ENCODE measurements at regions not wholly inside any gene's neighbourhood (a gene's known extent, or its start where the extent isn't known, plus 50 kb on each side); places are given as distances from the start of the nearest gene placed in this dataset.

DNA sequence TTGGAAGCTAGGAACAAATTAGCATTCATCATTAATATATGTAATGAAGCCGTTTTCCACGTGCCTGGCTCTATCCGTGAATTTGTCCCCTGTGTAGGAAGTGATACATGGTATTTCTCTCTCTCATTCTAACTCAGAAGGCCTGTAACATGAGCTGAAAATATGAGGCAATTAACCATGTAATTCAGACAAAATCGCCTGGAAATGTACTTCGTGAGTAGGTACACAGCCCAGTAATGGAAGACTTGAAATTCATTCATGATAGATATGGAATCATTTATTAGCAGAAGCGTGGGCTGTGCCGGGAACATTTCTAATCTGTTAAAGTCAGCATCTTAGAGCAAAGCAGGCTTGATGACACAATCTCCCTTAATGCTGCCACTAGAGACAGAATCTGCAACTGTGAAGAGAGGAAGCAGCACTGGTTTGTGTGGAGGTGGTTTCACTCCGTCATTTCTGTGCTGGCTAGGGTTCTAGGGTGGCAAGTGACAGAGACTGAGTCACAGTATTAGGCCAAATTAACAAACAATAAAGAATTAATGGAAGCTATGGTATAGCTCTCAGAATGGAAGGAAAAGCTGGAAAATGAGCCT lies 225.0 kb upstream of the PROK2 start:
- no peak overlapping the region for H3K4me3 Mint-ChIP-seq
- H3K36me3 Mint-ChIP-seq (ENCODE audit: low read depth), result no peaks in the 10 kb centered on the region
- no peak for DNase-seq (ENCODE audit: low spot score)
- no peaks in the 10 kb centered on the region for H3K9me3 Mint-ChIP-seq
- intact Hi-C loops (cut with micrococcal nuclease), result no loop called here
- H3K27me3 Mint-ChIP-seq (ENCODE audit: insufficient read depth), result no peaks in the 10 kb centered on the region
- peaks cover 11% of the 10 kb centered on the region for H3K4me1 Mint-ChIP-seq (ENCODE audit: low read depth)
- no peak overlapping the region for H3K27ac Mint-ChIP-seq

GRCh38 chr3:72008226-72008996 lies 223.5 kb upstream of the PROK2 start:
- H3K36me3 Mint-ChIP-seq (ENCODE audit: low read depth), result peaks cover 2% of the 10 kb centered on the region
- H3K4me3 Mint-ChIP-seq, result no peak overlapping the region
- no peak for DNase-seq (ENCODE audit: low spot score)
- intact Hi-C loops (cut with micrococcal nuclease), result no loop called here
- no peaks in the 10 kb centered on the region for H3K9me3 Mint-ChIP-seq
- peaks cover 16% of the 10 kb centered on the region for H3K4me1 Mint-ChIP-seq (ENCODE audit: low read depth)
- no peak overlapping the region for H3K27ac Mint-ChIP-seq
- H3K27me3 Mint-ChIP-seq (ENCODE audit: insufficient read depth), result no peaks in the 10 kb centered on the region

DNA sequence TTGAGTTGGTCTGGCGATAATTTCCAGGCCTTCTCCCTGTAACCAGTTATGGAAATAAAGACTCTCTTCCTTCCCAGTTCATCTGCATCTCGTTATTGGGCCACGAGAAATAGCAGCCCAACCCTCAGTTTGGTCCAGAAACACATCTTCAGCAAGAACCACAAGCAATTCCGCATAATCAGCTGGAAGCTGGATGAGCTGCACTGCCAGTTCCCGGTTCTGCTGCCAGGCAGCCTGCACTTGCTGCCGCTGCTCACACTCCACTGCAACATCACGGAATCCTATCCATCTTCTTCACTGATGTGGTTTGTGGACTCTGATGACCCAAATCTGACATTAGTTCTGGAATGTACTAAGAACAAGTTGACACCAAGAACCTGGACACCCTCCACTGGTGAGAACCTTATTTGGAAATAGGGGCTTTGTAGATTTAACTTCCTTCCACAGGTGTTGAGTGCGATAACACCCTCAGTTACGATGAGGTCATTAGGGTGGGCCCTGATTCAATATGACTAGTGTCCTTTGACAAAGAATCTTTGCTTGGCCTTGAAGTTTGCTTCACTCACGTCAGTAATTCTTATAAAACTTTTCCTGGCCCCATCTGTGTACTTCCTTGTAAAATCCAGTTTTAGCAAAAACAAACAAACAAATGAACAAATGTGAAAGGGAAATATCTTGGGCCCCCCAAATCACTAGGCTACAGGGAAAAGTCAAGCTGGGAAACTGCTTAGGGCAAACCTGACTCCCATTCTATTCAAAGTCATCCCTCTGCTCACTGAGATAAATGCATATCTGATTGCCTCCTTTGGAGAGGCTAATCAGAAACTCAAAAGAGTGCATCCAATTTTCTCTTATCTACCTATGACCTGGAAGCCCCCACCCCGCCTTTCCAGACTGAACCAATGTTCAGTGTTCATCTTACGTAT lies 221.9 kb upstream of the PROK2 start:
- Mint-ChIP-seq H3K4me1 (ENCODE audit: low read depth) (peaks cover 25% of the 10 kb centered on the region), H3K36me3 (ENCODE audit: low read depth) (peaks cover 2% of the 10 kb centered on the region), H3K27ac (no peak overlapping the region), H3K9me3 (no peaks in the 10 kb centered on the region), H3K27me3 (ENCODE audit: insufficient read depth) (no peaks in the 10 kb centered on the region), H3K4me3 (no peak overlapping the region)
- no peak for DNase-seq (ENCODE audit: low spot score)
- intact Hi-C loops (cut with micrococcal nuclease), result no loop called here

- peaks cover 20% of the 10 kb centered on the region for H3K4me1 Mint-ChIP-seq (ENCODE audit: low read depth)
- DNase-seq (ENCODE audit: low spot score), result no peak
- no peak overlapping the region for H3K27ac Mint-ChIP-seq
- no peak overlapping the region for H3K4me3 Mint-ChIP-seq
- no peaks in the 10 kb centered on the region for H3K9me3 Mint-ChIP-seq
- no peaks in the 10 kb centered on the region for H3K27me3 Mint-ChIP-seq (ENCODE audit: insufficient read depth)
- H3K36me3 Mint-ChIP-seq (ENCODE audit: low read depth), result peaks cover 2% of the 10 kb centered on the region
- intact Hi-C loops (cut with micrococcal nuclease), result no loop called here
These were observed 219.9 kb upstream of the PROK2 start for GRCh38 chr3:72004749-72005292.

GRCh38 chr3:72003936-72004335 lies 219.0 kb upstream of the PROK2 start:
- no peak for DNase-seq (ENCODE audit: low spot score)
- Mint-ChIP-seq H3K27ac (no peak overlapping the region), H3K4me3 (no peak overlapping the region), H3K9me3 (no peaks in the 10 kb centered on the region), H3K27me3 (ENCODE audit: insufficient read depth) (no peaks in the 10 kb centered on the region), H3K4me1 (ENCODE audit: low read depth) (peaks cover 22% of the 10 kb centered on the region), H3K36me3 (ENCODE audit: low read depth) (peaks cover 4% of the 10 kb centered on the region)
- intact Hi-C loops (cut with micrococcal nuclease), result no loop called here

- no peak overlapping the region for H3K27ac Mint-ChIP-seq
- H3K4me3 Mint-ChIP-seq, result no peak overlapping the region
- DNase-seq (ENCODE audit: low spot score), result no peak
- H3K9me3 Mint-ChIP-seq, result no peaks in the 10 kb centered on the region
- intact Hi-C loops (cut with micrococcal nuclease), result no loop called here
- H3K4me1 Mint-ChIP-seq (ENCODE audit: low read depth), result peaks cover 40% of the 10 kb centered on the region
- H3K27me3 Mint-ChIP-seq (ENCODE audit: insufficient read depth), result no peaks in the 10 kb centered on the region
- peaks cover 7% of the 10 kb centered on the region for H3K36me3 Mint-ChIP-seq (ENCODE audit: low read depth)
These were observed 216.8 kb upstream of the PROK2 start for GRCh38 chr3:72001758-72002157.

- Mint-ChIP-seq H3K9me3 (no peaks in the 10 kb centered on the region), H3K27me3 (ENCODE audit: insufficient read depth) (no peaks in the 10 kb centered on the region), H3K36me3 (ENCODE audit: low read depth) (peaks cover 9% of the 10 kb centered on the region), H3K4me1 (ENCODE audit: low read depth) (peaks cover 44% of the 10 kb centered on the region), H3K27ac (peak overlapping the region; percentile 63), H3K4me3 (no peak overlapping the region)
- DNase-seq (ENCODE audit: low spot score), result no peak
- intact Hi-C loops (cut with micrococcal nuclease), result loop anchor here (1.0 to 5.0 kb wide), 3 partner anchors 14 to 138 kb away; no protein-coding TSS in a partner anchor
These were observed 214.2 kb upstream of the PROK2 start for GRCh38 chr3:71998995-71999673.

GRCh38 chr3:71997066-71997653 lies 212.2 kb upstream of the PROK2 start:
- Mint-ChIP-seq H3K4me1 (ENCODE audit: low read depth) (peaks cover 45% of the 10 kb centered on the region), H3K27ac (peak overlapping the region; percentile 59), H3K27me3 (ENCODE audit: insufficient read depth) (no peaks in the 10 kb centered on the region), H3K4me3 (no peak overlapping the region), H3K36me3 (ENCODE audit: low read depth) (peaks cover 13% of the 10 kb centered on the region), H3K9me3 (peaks cover 7% of the 10 kb centered on the region)
- no peak for DNase-seq (ENCODE audit: low spot score)
- intact Hi-C loops (cut with micrococcal nuclease), result loop anchor here (5.0 kb wide), 1 partner anchor 140 kb away; no protein-coding TSS in a partner anchor

DNA sequence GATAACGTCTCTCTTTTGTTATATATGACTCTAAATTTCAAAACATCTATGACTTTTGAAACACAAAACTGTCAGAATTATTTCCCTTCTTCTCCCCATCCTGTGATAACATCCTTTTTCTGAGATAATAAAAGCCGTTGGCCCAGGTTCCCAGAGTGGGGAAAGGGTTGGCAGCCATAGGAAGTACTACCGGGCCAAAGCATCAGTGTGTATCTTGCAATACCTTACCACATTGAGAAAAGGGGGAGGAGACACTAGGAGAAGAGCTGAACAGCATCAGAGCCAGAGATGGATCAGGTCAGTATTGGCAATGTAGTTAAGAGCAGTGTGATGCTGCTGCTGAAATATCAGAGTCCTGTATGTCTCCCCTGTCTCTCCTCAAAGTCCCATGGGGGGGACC lies 210.0 kb upstream of the PROK2 start:
- H3K36me3 Mint-ChIP-seq (ENCODE audit: low read depth), result peaks cover 16% of the 10 kb centered on the region
- DNase-seq (ENCODE audit: low spot score), result no peak
- no peaks in the 10 kb centered on the region for H3K27me3 Mint-ChIP-seq (ENCODE audit: insufficient read depth)
- H3K9me3 Mint-ChIP-seq, result peaks cover 23% of the 10 kb centered on the region
- peaks cover 55% of the 10 kb centered on the region for H3K4me1 Mint-ChIP-seq (ENCODE audit: low read depth)
- no peak overlapping the region for H3K27ac Mint-ChIP-seq
- intact Hi-C loops (cut with micrococcal nuclease), result loop anchor here (5.0 kb wide), 1 partner anchor 142 kb away; no protein-coding TSS in a partner anchor
- no peak overlapping the region for H3K4me3 Mint-ChIP-seq

DNA sequence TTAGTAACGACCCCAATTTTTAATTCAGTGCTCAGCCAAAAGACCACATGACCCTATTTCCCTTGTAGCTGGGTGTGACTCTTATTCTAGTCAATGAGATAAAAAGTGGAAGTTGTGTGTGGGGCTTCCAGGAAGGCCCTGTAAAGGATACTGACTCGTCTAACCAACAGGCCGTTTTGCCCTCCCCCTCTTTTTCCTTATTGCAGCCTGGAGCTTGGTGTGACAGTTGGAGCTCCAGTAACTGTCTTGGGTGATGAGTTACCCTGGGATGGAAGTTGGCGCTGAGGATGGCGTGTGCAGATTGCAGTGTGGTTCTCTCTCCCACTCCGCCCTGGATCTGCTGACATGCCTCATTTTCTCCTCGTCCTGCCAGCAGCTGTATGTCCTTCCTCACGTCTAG lies 209.3 kb upstream of the PROK2 start:
- no peak for DNase-seq (ENCODE audit: low spot score)
- intact Hi-C loops (cut with micrococcal nuclease), result no loop called here
- Mint-ChIP-seq H3K27ac (no peak overlapping the region), H3K36me3 (ENCODE audit: low read depth) (peaks cover 14% of the 10 kb centered on the region), H3K4me3 (no peak overlapping the region), H3K27me3 (ENCODE audit: insufficient read depth) (no peaks in the 10 kb centered on the region), H3K9me3 (peaks cover 25% of the 10 kb centered on the region), H3K4me1 (ENCODE audit: low read depth) (peaks cover 50% of the 10 kb centered on the region)

- Mint-ChIP-seq H3K36me3 (ENCODE audit: low read depth) (peaks cover 11% of the 10 kb centered on the region), H3K27ac (no peak overlapping the region), H3K27me3 (ENCODE audit: insufficient read depth) (no peaks in the 10 kb centered on the region), H3K4me3 (no peak overlapping the region), H3K9me3 (peaks cover 25% of the 10 kb centered on the region), H3K4me1 (ENCODE audit: low read depth) (peaks cover 42% of the 10 kb centered on the region)
- no peak for DNase-seq (ENCODE audit: low spot score)
- intact Hi-C loops (cut with micrococcal nuclease), result no loop called here
These were observed 206.7 kb upstream of the PROK2 start for GRCh38 chr3:71991681-71992080.

- H3K4me1 Mint-ChIP-seq (ENCODE audit: low read depth), result peaks cover 42% of the 10 kb centered on the region
- DNase-seq (ENCODE audit: low spot score), result no peak
- peaks cover 11% of the 10 kb centered on the region for H3K36me3 Mint-ChIP-seq (ENCODE audit: low read depth)
- peaks cover 25% of the 10 kb centered on the region for H3K9me3 Mint-ChIP-seq
- H3K27me3 Mint-ChIP-seq (ENCODE audit: insufficient read depth), result no peaks in the 10 kb centered on the region
- no peak overlapping the region for H3K27ac Mint-ChIP-seq
- H3K4me3 Mint-ChIP-seq, result no peak overlapping the region
- intact Hi-C loops (cut with micrococcal nuclease), result no loop called here
These were observed 206.1 kb upstream of the PROK2 start for GRCh38 chr3:71991046-71991445.

Measured in activated T-helper 1 cell treated with anti-CD3 and anti-CD28 coated beads, Interleukin-12 subunit alpha, Interleukin-12 subunit beta, Interleukin-2, Interleukin-4 antibody, amounts not matched to agents 30 ng/mL and 10 ng/mL and 1 ng/mL, durations not matched to agents 14 hours and 24 hours and 36 hours (primary cell).